Activated CD4-positive, alpha-beta memory T cell treated with anti-CD3 and anti-CD28 coated beads for 36 hours (primary cell): ENCODE measurements at regions not wholly inside any gene's neighbourhood (a gene's known extent, or its start where the extent isn't known, plus 50 kb on each side); places are given as distances from the start of the nearest gene placed in this dataset.

Experiments used
- CTCF ChIA-PET: fragments of 350-600 bp; sonication (Branson Sonifier 250); formaldehyde crosslinking; loops from one replicate; lab custom pipeline; 2021; ENCODE audit warnings: antibody characterized with exemption, inconsistent platforms; lab: Charles Lee
- POLR2A ChIA-PET: fragments of 350-600 bp; sonication (Branson Sonifier 250); formaldehyde crosslinking; loops from one replicate; lab custom pipeline; 2021; ENCODE audit warnings: antibody characterized with exemption; lab: Charles Lee
- DNase-seq: peaks from one replicate; pipeline ENCODE4 v3.0.0-alpha.2; 2020
- H3K27ac Mint-ChIP-seq: one replicate; pipeline ENCODE4 v1.8.0; 2021; ENCODE audit warnings: mixed read lengths
- H3K27me3 Mint-ChIP-seq: one replicate; pipeline ENCODE4 v1.8.0; 2021; ENCODE audit warnings: mixed read lengths
- H3K36me3 Mint-ChIP-seq: one replicate; pipeline ENCODE4 v1.8.0; 2021; ENCODE audit warnings: mixed read lengths
- H3K4me1 Mint-ChIP-seq: one replicate; pipeline ENCODE4 v1.8.0; 2021; ENCODE audit warnings: low read depth, mixed read lengths
- H3K4me3 Mint-ChIP-seq: one replicate; pipeline ENCODE4 v1.8.0; 2021; ENCODE audit warnings: mild to moderate bottlenecking, mixed read lengths
- H3K9me3 Mint-ChIP-seq: one replicate; pipeline ENCODE4 v1.8.0; 2021; ENCODE audit warnings: mixed read lengths
- intact Hi-C: fragments of 100-400 bp; cut with micrococcal nuclease; formaldehyde crosslinking; loops from one replicate; pipeline ENCODE4 v1.15.1; 2023

- peaks cover 11% of the 10 kb centered on the region for H3K9me3 Mint-ChIP-seq
- peaks cover 2% of the 10 kb centered on the region for H3K36me3 Mint-ChIP-seq
- intact Hi-C loops, result no loop called here
- no peak for DNase-seq
- no peak overlapping the region for H3K4me3 Mint-ChIP-seq
- H3K27ac Mint-ChIP-seq, result no peak overlapping the region
- CTCF ChIA-PET, result no interaction called here
- H3K4me1 Mint-ChIP-seq, result no peaks in the 10 kb centered on the region
- no peaks in the 10 kb centered on the region for H3K27me3 Mint-ChIP-seq
- POLR2A ChIA-PET, result no interaction called here
Observed at GRCh38 chr11:81725701-81726100, 1008.0 kb downstream of the FAM181B start.

DNA sequence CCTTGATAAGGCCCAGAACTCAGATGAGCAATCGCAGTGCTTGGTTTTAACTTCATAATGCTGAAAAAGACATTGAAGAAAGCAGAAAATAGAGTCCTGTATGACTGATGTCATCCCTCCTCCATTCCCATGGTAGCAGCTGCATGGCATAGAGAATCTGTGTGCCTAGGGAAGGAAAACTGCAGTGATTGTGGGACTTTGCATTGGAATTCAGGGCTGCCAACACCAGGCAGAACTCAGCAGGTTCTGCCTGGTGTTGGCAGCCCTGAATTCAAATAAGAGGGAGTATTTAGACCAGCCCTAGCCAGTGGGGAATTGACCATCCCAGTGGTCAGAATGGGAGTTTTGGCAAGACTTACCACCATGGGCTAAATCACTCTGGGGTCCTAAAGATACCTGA lies 1016.0 kb downstream of the FAM181B start:
- Mint-ChIP-seq H3K9me3 (no peaks in the 10 kb centered on the region), H3K4me1 (no peaks in the 10 kb centered on the region)
- CTCF ChIA-PET, result interaction anchor here (1.3 kb wide), 1 partner anchor 9 kb away, joined by 3 read pairs; no protein-coding TSS in a partner anchor

DNA sequence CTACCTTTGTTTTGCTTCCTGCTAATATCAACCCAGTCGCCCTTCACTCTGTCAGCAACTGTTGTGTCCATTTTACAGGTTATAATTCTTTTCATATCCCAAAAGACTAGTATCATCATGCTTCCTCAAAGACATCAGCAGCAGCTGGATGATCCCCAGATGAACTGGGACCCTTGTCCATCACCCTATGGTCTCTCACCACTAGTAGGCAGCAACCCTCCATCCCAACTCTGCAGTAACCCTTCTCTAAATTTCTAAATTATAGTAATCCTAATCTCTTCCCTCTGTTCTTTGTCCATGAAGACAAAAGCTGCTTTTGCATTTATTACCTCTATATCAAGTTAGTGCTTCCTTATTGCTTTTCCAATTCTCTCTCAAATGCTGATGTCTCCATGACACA lies 1025.8 kb downstream of the FAM181B start:
- POLR2A ChIA-PET, result no interaction called here

More for the DNA sequence above, 1016.0 kb downstream of the FAM181B start:
- intact Hi-C loops, result no loop called here
- Mint-ChIP-seq H3K36me3 (no peaks in the 10 kb centered on the region), H3K27ac (no peak overlapping the region), H3K27me3 (peaks cover 2% of the 10 kb centered on the region), H3K4me3 (no peak overlapping the region)
- no peak for DNase-seq
- POLR2A ChIA-PET, result no interaction called here

GRCh38 chr11:81705283-81705682 lies 1028.4 kb downstream of the FAM181B start:
- intact Hi-C loops, result no loop called here
- peaks cover 16% of the 10 kb centered on the region for H3K9me3 Mint-ChIP-seq
- no peak overlapping the region for H3K4me3 Mint-ChIP-seq
- no peak overlapping the region for H3K27ac Mint-ChIP-seq
- H3K4me1 Mint-ChIP-seq, result no peaks in the 10 kb centered on the region
- CTCF ChIA-PET, result no interaction called here
- H3K27me3 Mint-ChIP-seq, result peaks cover 2% of the 10 kb centered on the region
- H3K36me3 Mint-ChIP-seq, result no peaks in the 10 kb centered on the region
- POLR2A ChIA-PET, result no interaction called here
- DNase-seq, result no peak

More for the DNA sequence above, 1025.8 kb downstream of the FAM181B start:
- DNase-seq, result no peak
- H3K4me1 Mint-ChIP-seq, result no peaks in the 10 kb centered on the region
- peaks cover 2% of the 10 kb centered on the region for H3K9me3 Mint-ChIP-seq
- CTCF ChIA-PET, result interaction anchor here (0.7 to 1.8 kb wide), 4 partner anchors 9 to 330 kb away, joined by 3 to 5 read pairs (median 4); no protein-coding TSS in a partner anchor
- peaks cover 2% of the 10 kb centered on the region for H3K27me3 Mint-ChIP-seq
- no peaks in the 10 kb centered on the region for H3K36me3 Mint-ChIP-seq
- no peak overlapping the region for H3K27ac Mint-ChIP-seq
- H3K4me3 Mint-ChIP-seq, result no peak overlapping the region
- intact Hi-C loops, result no loop called here

GRCh38 chr11:81700076-81700475 lies 1033.6 kb downstream of the FAM181B start:
- Mint-ChIP-seq H3K4me3 (no peak overlapping the region), H3K9me3 (peaks cover 34% of the 10 kb centered on the region), H3K27ac (no peak overlapping the region), H3K4me1 (no peaks in the 10 kb centered on the region), H3K36me3 (no peaks in the 10 kb centered on the region), H3K27me3 (no peaks in the 10 kb centered on the region)
- POLR2A ChIA-PET, result no interaction called here
- intact Hi-C loops, result no loop called here
- CTCF ChIA-PET, result no interaction called here
- no peak for DNase-seq

DNA sequence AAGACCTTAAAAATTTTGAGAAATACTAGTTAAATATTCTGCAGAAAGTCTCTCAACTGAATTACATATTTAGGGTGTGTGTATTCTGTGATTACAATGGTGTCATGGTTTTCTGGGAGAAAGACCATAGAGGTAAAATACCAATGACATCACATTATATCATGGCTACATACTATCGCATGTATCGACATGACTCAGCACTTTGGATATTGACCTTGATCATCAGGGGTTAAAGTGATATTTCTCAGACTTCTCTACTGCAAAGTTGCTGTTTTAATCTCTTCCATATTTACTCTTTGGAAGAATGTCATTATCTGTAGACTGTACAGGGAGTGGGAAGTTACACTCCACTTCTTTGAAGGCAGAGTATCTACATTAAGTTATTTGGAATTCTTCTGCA lies 1046.6 kb downstream of the FAM181B start:
- H3K27ac Mint-ChIP-seq, result no peak overlapping the region
- no peak for DNase-seq
- CTCF ChIA-PET, result no interaction called here
- no peak overlapping the region for H3K4me3 Mint-ChIP-seq
- no peaks in the 10 kb centered on the region for H3K27me3 Mint-ChIP-seq
- no peaks in the 10 kb centered on the region for H3K9me3 Mint-ChIP-seq
- POLR2A ChIA-PET, result no interaction called here
- intact Hi-C loops, result no loop called here
- no peaks in the 10 kb centered on the region for H3K36me3 Mint-ChIP-seq
- H3K4me1 Mint-ChIP-seq, result no peaks in the 10 kb centered on the region

DNA sequence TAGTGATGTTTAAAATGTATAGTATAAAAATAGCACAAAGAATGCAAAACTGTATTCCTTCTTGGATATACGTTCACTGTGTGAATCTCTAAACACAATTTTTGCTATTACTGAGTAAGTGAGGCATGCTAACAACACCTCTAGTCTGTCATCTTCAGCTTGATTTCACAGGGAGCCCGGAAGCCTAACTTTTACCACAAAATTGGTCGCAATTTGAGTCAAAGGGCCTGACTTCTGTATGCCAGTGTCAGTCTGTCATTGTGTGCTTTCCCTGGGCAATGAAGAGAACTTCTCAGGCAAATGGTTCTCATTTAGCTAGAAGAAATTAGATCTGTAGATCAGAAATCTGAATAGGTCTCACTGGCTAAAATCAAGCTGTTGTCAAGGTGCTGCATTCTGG lies 1059.5 kb downstream of the FAM181B start:
- Mint-ChIP-seq H3K4me3 (no peak overlapping the region), H3K36me3 (no peaks in the 10 kb centered on the region), H3K27me3 (no peaks in the 10 kb centered on the region), H3K9me3 (no peaks in the 10 kb centered on the region), H3K27ac (no peak overlapping the region), H3K4me1 (no peaks in the 10 kb centered on the region)
- POLR2A ChIA-PET, result no interaction called here
- intact Hi-C loops, result no loop called here
- CTCF ChIA-PET, result no interaction called here
- DNase-seq, result peak; percentile 16

DNA sequence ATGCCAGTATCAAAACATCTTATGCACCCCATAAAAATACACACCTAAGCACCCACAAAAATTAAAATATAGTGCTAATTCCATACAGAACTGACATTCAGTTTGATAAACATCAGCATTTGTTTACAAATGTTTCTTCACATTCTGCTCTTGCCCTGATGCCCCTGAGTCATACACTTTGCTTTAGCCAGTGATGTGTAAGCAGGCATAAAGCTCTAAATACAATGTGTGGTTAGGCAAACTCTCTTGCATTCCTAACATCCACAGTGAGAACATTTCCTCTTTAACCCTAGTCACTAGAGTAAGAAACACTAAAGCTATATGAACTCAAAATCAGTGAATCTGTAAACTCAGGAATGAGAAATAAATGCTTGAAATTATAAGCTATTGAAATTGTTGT lies 1060.7 kb downstream of the FAM181B start:
- H3K4me3 Mint-ChIP-seq, result no peak overlapping the region
- no peaks in the 10 kb centered on the region for H3K4me1 Mint-ChIP-seq
- no peaks in the 10 kb centered on the region for H3K27me3 Mint-ChIP-seq
- intact Hi-C loops, result no loop called here
- no peaks in the 10 kb centered on the region for H3K9me3 Mint-ChIP-seq
- H3K36me3 Mint-ChIP-seq, result no peaks in the 10 kb centered on the region
- DNase-seq, result no peak
- H3K27ac Mint-ChIP-seq, result no peak overlapping the region
- ChIA-PET POLR2A (no interaction called here), CTCF (interaction anchor here (0.6 kb wide), 1 partner anchor 1170 kb away, joined by 3 read pairs; no protein-coding TSS in a partner anchor)

DNA sequence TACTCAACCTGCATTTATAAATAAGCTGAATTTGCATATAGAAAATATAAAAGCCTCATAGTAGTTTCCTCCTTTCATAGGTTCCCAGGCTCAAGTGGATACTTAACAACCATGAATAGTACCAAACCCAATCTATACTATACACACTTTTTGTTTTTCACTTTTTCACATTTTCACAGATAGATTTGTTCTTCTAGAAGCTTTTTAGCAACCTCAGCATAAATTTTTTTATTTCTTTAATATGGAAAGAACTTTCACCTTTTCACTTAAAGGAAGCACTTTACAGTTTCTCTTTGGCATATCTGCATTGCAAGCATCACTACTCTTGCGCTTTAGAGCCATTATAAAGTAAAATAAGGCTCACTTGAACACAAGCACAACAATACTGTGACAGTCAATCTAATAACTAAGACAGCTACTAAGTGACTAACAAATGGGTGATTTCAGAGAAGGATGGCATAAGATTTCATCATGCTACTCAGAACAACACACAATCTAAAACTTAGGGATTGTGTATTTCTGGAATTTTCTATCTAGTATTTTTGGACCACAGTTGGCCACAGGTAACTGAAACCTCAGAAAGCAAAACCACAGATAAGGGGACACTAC lies 1063.6 kb downstream of the FAM181B start:
- H3K27me3 Mint-ChIP-seq, result no peaks in the 10 kb centered on the region
- H3K27ac Mint-ChIP-seq, result no peak overlapping the region
- no peaks in the 10 kb centered on the region for H3K4me1 Mint-ChIP-seq
- H3K36me3 Mint-ChIP-seq, result no peaks in the 10 kb centered on the region
- intact Hi-C loops, result no loop called here
- H3K4me3 Mint-ChIP-seq, result no peak overlapping the region
- POLR2A ChIA-PET, result no interaction called here
- CTCF ChIA-PET, result no interaction called here
- no peaks in the 10 kb centered on the region for H3K9me3 Mint-ChIP-seq
- DNase-seq, result no peak

GRCh38 chr11:81658722-81659121 lies 1074.9 kb downstream of the FAM181B start:
- CTCF ChIA-PET, result interaction anchor here (0.7 to 1.9 kb wide), 4 partner anchors 16 to 1162 kb away, joined by 3 to 7 read pairs (median 3); no protein-coding TSS in a partner anchor
- Mint-ChIP-seq H3K9me3 (peaks cover 8% of the 10 kb centered on the region), H3K36me3 (no peaks in the 10 kb centered on the region), H3K4me3 (no peak overlapping the region), H3K4me1 (no peaks in the 10 kb centered on the region), H3K27me3 (peaks cover 12% of the 10 kb centered on the region), H3K27ac (no peak overlapping the region)
- POLR2A ChIA-PET, result no interaction called here
- DNase-seq, result peak; percentile 11
- intact Hi-C loops, result no loop called here

GRCh38 chr11:81655351-81655750 lies 1078.3 kb downstream of the FAM181B start:
- no peaks in the 10 kb centered on the region for H3K4me1 Mint-ChIP-seq
- H3K36me3 Mint-ChIP-seq, result no peaks in the 10 kb centered on the region
- POLR2A ChIA-PET, result no interaction called here
- no peak overlapping the region for H3K27ac Mint-ChIP-seq
- DNase-seq, result no peak
- CTCF ChIA-PET, result interaction anchor here (0.6 to 1.1 kb wide), 2 partner anchors 7 to 11 kb away, joined by 3 to 4 read pairs; no protein-coding TSS in a partner anchor
- H3K27me3 Mint-ChIP-seq, result peaks cover 10% of the 10 kb centered on the region
- intact Hi-C loops, result no loop called here
- H3K4me3 Mint-ChIP-seq, result no peak overlapping the region
- peaks cover 8% of the 10 kb centered on the region for H3K9me3 Mint-ChIP-seq

GRCh38 chr11:81647374-81647773 lies 1086.3 kb downstream of the FAM181B start:
- Mint-ChIP-seq H3K27me3 (peaks cover 15% of the 10 kb centered on the region), H3K4me3 (no peak overlapping the region), H3K27ac (no peak overlapping the region), H3K4me1 (no peaks in the 10 kb centered on the region), H3K36me3 (no peaks in the 10 kb centered on the region), H3K9me3 (no peaks in the 10 kb centered on the region)
- ChIA-PET CTCF (interaction anchor here (1.3 to 5.3 kb wide), 2 partner anchors 581 to 1048 kb away, joined by 3 to 44 read pairs; no protein-coding TSS in a partner anchor), POLR2A (no interaction called here)
- DNase-seq, result no peak
- intact Hi-C loops, result no loop called here
